GM12878 (cell line): ENCODE measurements at regions not wholly inside any gene's neighbourhood (a gene's known extent, or its start where the extent isn't known, plus 50 kb on each side); places are given as distances from the start of the nearest gene placed in this dataset.

Experiments
- NFIC ChIP-seq: IDR thresholded peaks from 2 replicates; pipeline ENCODE4 v1.6.1; 2012; ENCODE audit warnings: low read depth, mild to moderate bottlenecking, inconsistent platforms, low read length, moderate library complexity
- RAD21 ChIP-seq: IDR thresholded peaks from 2 replicates; pipeline ENCODE4 v1.6.1; 2011; ENCODE audit warnings: mild to moderate bottlenecking, low read depth, low read length, moderate library complexity; ENCODE audit not compliant: insufficient read depth
- USF2 ChIP-seq: IDR thresholded peaks from 2 replicates; pipeline ENCODE4 v1.6.1; 2011; ENCODE audit warnings: low read depth, low read length, improper control_type of control experiment, borderline replicate concordance
- TF ChIP-seq, protein P1 (sequence below), 3 experiments: IDR thresholded peaks in 2 of 3; conservative IDR thresholded peaks in 1 of 3; 2 replicates each; pipeline ENCODE4 v1.5.1; 2011; ENCODE audit warnings: low read depth in 3 of 3, low read length in 3 of 3, mild to moderate bottlenecking in 3 of 3, control low read depth in 2 of 3, moderate library complexity in 2 of 3, inconsistent platforms in 1 of 3, mixed read lengths in 1 of 3; ENCODE audit not compliant: control insufficient read depth in 2 of 3, insufficient read depth in 1 of 3; ENCODE audit errors: extremely low read depth in 1 of 3
- TF ChIP-seq, protein P2 (sequence below): IDR thresholded peaks from 2 replicates; pipeline ENCODE4 v1.6.1; 2012; ENCODE audit warnings: mild to moderate bottlenecking, low read depth, low read length

DNA sequence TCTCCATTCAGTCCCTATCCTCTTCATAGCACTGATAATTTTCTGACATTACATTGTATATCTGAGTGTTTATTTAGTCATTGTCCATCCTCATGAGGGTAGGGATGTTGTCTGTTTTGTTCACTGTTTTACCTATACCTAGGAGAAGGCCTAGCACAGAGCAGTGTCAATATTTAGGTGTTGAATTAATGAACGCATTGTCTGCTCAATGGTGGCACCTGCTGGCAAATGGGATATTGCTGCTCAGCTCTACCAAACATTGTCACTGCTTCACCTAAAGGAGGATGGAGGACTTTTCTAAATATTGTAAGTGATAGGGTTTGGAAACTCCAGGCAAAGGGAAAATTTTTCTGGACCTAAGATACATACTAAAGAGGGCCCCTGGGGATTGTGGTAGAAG lies 243.9 kb downstream of the RRAGC start:
- TF ChIP-seq, protein P1, sequence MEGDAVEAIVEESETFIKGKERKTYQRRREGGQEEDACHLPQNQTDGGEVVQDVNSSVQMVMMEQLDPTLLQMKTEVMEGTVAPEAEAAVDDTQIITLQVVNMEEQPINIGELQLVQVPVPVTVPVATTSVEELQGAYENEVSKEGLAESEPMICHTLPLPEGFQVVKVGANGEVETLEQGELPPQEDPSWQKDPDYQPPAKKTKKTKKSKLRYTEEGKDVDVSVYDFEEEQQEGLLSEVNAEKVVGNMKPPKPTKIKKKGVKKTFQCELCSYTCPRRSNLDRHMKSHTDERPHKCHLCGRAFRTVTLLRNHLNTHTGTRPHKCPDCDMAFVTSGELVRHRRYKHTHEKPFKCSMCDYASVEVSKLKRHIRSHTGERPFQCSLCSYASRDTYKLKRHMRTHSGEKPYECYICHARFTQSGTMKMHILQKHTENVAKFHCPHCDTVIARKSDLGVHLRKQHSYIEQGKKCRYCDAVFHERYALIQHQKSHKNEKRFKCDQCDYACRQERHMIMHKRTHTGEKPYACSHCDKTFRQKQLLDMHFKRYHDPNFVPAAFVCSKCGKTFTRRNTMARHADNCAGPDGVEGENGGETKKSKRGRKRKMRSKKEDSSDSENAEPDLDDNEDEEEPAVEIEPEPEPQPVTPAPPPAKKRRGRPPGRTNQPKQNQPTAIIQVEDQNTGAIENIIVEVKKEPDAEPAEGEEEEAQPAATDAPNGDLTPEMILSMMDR (IDR thresholded peaks at IDR 0.05 in 2 of 3, conservative IDR thresholded peaks at IDR 0.05 in 1 of 3; ENCODE audit: control insufficient read depth in 2 of 3, extremely low read depth in 1 of 3, insufficient read depth in 1 of 3, low read depth in 3 of 3, low read length in 3 of 3): peak; percentile 12 to 39 (median 26); a peak in 3 of 6 replicates
- TF ChIP-seq, protein P2, sequence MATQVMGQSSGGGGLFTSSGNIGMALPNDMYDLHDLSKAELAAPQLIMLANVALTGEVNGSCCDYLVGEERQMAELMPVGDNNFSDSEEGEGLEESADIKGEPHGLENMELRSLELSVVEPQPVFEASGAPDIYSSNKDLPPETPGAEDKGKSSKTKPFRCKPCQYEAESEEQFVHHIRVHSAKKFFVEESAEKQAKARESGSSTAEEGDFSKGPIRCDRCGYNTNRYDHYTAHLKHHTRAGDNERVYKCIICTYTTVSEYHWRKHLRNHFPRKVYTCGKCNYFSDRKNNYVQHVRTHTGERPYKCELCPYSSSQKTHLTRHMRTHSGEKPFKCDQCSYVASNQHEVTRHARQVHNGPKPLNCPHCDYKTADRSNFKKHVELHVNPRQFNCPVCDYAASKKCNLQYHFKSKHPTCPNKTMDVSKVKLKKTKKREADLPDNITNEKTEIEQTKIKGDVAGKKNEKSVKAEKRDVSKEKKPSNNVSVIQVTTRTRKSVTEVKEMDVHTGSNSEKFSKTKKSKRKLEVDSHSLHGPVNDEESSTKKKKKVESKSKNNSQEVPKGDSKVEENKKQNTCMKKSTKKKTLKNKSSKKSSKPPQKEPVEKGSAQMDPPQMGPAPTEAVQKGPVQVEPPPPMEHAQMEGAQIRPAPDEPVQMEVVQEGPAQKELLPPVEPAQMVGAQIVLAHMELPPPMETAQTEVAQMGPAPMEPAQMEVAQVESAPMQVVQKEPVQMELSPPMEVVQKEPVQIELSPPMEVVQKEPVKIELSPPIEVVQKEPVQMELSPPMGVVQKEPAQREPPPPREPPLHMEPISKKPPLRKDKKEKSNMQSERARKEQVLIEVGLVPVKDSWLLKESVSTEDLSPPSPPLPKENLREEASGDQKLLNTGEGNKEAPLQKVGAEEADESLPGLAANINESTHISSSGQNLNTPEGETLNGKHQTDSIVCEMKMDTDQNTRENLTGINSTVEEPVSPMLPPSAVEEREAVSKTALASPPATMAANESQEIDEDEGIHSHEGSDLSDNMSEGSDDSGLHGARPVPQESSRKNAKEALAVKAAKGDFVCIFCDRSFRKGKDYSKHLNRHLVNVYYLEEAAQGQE: no peak
- TF ChIP-seq RAD21 (no peak), USF2 (no peak), NFIC (no peak)
